CD4-positive, alpha-beta T cell treated with Interleukin-12 subunit alpha and Interleukin-12 subunit beta, for 1 hour (primary cell): ENCODE measurements at regions not wholly inside any gene's neighbourhood (a gene's known extent, or its start where the extent isn't known, plus 50 kb on each side); places are given as distances from the start of the nearest gene placed in this dataset.

Experiments used
- DNase-seq: peaks from one replicate; pipeline ENCODE4 v3.0.0-alpha.2; 2020

DNA sequence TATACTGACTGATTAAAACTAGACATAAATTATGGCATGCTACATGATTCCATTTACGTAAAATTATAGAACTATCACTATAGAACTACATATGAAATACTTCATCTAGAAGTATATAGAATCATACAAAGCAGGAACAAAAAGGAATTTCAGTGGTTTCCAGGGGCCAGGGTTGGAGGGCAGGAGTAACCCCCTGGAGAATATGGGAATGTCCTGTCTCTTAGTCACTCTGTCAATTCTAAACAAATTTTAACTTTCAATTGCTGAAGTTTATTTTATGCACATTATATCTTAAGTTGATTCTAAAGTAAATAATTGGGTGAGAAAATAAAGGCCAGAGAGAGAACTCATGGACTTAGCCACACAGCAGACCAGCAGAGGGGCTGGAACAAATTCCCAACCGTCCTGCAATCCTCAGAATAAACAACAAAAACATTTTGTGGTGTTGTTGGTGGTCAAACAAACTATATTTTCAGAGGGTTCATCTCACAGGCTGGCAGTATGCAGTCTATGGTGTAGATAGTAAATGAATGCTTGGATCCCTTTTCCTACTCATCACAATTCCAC, 476.9 kb upstream of the SLIT2 start:
- no peak for DNase-seq

DNA sequence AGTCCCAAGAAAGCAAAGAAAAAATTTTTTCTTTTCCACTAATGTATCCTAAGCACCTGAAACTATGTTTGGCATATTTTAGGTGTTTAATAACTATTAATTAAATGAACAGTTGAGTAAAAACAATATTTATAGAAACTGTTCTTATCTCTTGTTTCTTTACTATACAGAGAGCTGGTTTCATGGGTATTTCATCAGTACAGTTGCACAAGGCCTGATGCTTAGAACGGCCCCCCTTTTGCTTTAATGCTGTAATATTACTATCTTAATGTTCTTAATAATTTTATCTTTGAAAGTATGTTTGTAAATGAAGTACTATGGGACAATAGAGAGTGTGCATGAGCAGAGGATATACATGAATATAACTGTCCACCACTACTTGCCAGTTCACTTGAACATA, 479.1 kb upstream of the SLIT2 start:
- no peak for DNase-seq

DNA sequence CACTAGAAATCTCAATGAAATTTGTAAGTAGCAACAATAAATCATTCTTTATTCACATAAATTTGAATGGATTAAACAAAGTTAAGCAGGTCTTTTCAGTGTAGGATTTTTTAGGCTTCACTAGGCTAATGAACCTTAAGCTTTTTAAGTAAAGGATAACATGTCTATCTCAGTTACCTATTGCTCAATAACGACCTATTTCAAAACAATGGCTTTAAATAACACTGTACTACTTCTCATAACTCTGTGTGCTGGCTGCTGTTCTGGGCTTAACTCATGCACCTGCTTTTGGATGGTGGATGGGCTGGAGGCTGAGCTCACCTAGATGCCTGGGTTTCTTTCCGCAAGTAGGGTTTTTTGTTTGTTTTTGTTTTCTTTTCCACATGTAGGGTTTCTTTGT, 495.0 kb upstream of the SLIT2 start:
- DNase-seq, result no peak

DNA sequence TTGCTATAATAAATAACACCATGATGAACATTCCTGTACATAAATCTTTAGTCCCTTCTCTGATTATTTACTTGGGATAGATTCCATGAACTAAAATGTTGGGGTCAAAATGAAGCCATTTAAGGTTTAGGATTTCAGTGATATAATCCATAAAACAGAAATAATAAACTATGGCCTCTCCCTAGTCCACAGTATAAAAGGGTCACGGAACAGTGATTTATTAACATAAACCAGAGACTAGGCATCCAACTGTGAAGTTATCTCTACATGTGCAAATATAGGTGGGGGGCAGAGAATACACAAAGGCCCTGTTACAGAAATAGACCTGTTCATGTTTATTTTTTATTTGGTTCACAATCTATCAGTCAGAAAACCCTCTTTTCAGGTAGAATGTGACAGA, 499.1 kb upstream of the SLIT2 start:
- DNase-seq, result no peak

DNA sequence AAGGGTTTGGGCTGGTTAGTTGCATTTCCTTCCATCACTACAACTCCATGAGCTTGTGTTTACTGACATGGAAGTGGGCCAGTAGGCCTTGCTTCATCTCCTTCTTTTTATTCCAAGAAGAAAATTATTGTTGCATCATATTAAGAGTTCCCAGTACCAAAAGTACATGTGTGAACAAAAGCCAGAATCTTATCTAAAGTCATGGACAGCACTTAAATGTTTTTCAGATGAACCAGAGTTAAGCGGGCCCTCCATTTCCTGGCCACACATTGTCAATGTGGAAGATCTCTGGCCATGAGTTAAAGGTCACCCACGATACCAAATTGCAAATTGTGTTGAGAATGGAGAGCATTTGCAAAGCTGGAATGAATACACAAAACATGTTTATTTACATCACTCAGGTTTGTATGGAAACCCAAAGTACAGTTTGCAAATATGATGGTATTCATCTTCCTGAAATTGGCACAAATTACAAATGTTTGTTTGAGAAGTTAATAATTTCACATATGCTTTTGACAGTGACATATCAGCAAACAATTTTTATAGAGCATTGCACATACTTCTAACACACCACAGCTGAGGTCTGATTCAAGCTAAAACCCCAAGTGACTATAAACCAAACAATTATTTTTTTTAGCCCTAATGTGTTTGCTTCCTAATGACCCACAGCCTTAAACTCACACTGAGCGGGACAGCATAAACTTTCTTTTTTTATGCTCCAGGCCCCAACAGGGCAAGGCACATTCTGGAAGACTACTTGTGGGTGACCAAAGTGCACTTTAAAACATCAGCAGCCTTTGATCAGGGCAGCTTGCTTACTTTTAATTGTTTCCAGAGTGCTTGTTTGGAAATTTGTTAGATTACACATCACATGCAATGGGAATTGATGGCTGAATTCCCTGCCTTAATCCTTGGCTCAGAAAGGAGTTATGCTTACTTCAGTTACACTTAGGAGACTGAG, 502.9 kb upstream of the SLIT2 start:
- DNase-seq, result no peak

DNA sequence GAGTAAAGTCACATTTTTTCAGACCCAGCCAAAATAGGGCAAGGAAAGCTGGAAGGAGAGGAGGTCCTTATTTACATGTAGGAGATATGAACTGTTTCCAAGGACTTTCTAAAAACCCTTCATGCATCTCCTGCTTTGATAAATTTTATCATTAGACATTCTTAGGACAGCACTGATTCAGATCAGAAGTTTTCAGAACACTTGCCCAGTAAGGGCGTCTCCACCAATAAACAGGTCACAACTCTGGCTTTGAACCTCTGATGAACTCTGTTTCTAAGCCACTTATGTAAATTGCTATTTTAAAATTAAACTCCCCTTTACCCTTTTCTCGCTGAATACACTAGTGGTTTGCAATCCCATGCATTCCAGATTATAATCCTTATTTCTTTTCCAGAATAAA, 505.3 kb upstream of the SLIT2 start:
- no peak for DNase-seq

DNA sequence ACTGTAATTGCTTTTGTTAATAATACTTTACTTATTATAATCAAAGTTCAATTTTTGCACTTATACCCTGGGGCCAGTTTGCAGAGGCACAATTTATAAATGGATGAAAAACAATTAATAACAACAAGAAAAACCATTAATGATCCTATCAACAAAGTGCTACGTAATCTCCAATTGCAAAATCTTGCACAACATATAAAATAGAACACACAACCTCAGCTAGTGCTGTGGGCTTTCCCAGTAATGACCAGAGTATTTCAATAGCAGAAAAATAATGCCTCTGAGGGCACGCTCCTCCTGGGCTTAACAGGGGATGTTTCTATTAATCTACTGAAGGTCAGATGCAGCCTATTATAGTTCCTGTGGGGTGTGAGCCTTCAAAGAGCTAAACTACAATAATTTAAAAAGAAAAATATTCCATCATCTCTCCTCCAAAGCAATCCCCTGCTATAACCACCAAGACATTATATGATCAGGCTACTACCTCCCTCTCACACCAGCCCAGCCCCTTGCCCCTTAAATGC, 508.5 kb upstream of the SLIT2 start:
- no peak for DNase-seq

DNA sequence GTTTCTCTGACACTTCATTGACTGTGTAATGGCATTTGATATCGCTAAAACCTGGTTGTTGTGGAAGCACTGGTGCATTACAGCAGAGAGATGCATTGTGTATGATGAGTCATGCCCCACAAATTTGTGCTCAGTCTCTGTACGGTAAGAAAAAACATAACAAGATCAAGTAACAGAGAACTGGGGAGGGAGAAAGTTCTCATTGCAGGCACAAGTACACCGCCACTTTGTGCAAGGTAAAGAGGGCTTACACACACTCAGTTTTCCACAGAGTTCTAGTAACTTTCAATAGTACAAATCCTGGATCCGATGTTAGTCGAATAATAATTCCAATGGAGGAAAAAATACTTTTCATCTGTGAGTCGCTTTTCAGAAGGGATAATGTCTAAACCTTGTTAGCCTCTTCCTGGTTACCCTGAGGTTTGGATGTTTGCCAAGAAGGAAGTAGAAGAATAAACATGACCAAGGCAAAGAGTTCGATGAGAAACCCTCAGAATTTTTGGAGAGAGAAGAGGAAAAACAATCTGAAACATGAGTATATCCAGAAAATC, 512.5 kb upstream of the SLIT2 start:
- DNase-seq, result no peak

DNA sequence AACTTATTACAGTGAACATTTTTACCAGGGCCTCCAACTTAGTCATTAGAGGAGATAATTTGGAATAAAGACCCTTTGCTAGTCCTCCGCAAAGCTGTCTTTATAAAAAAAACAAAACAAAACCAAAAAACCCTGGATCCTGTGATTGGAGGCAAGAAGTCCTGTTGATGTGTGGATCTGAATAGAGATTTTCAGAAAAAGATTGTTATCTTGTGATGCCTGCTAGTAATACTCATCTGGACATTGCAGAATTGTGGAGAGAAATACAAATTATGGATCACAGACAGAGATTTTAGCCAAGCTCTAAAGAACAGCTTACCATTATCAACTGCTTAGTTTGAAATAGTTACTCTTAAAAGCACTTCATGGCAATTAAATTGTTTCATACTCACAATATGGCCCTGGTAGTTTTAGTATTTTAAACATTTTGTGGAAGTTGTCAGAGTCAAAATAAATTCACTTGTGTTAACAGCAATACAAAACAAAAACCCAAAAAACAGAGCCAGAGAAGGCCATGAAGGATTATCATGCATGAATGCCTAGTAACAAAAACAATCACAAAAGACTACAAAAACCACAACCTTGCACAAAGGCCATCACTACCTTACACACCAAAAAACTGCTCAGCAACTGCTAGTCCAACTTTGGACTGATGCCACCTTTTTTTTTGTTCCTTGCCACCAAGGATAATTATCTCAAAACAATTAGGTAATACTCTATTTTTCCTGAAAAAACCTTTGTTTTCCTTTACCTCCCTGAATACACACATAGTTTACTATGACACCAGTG, 514.5 kb upstream of the SLIT2 start:
- no peak for DNase-seq

DNA sequence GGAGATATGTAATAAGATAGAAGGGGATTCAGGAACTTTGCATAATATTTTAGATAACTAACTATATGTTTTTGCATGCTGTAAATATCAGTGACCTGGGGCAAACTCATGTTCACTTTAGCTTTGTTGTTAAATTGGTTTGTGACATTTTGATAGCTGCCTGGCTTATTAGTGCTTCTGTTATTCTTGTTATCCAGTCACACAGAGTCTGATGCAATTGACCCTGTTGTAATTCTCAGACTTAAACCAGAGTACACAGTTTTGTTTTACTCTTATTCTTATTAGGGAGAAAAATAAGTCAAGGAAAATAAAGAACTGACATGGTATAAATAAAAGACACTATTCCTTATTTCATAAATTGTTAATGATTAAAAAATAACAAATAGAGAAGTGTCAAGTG, 516.7 kb upstream of the SLIT2 start:
- no peak for DNase-seq

DNA sequence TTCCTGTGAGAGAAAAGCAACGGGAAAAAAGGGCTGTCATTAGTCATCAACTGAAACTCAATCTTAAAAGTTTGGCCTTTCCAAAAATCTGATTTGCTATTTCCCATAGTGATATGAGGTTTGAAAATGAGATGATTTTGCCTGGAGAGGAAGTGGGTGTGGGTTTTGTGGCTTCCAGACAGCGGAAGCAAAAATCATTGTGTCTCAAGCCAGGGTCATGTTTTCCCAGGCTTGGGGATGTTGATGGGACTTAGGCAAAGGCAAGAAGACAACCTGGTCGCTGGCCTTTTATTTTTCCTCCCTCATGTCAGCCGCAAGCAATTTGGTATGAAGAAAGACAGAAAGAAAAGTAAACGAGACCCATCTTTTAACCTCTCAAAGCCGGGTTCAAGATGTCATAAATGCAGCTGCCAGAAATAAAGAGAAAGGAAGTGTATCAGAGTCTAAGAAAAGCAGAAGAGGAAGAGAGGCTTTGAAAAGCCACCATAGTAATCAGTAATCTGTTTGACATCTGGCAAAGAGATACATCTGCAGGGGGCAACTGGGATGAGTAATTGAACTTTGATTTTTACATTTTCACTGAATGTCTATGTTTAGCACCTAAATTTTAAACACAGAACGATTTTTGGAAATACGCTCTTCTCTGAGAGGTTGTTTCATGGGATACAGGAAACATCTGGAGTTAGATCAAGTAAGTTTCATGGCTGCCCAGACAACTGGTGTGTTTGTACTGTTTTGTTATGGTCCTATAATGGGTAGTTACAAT, 521.6 kb upstream of the SLIT2 start:
- DNase-seq, result no peak

DNA sequence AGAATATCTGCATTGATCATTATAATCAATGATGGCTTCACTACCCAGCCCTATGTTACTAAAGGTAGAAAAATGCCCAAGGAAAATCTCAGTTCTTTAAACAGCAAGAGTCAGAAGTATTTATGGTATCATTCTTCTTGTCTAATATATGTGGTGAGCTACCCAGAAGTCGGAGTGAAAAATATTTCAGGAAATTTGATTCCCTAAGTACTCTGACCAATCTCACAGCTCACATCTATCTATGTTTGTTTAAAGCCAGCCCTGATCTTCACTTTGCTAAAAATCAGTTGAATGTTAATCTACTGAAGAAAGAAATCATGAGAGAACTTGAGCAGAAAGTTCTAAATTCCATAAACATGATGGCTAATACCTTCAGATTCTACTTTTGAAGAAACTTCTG, 522.9 kb upstream of the SLIT2 start:
- DNase-seq, result no peak

DNA sequence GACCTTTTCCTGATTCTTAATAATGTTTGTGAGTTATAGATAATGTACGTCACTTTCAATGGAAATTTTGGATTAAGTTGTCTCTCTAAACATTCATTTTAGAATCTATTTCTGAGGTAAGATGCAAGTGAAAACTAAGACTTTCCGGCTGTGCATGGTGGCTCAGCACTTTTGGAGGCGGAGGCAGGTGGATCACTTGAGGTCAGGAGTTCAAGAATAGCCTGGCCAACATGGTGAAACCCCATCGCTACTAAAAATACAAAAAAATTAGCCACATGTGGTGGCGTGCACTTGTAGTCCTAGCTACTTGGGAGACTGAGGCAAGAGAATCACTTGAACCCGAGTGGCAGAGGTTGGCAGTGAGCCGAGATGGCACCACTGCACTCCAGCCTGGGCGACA, 524.6 kb upstream of the SLIT2 start:
- DNase-seq, result no peak

DNA sequence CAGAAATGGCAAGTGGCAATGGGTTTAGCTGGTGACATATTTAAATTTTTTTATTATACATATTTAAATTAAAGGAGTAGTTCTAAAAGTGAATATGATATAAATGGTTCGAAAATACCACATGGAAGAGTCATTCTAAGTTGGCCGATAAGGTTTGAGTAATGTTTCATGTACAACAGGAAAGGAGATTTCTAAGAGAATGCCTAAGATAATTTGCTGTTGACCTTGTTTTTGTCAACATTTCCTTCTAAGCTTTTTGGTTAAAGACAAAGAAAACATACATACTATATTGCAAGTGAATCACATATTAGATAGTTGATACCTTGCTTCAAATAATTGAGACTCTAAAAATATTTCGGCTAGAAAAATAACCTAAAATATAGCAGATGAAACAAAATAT, 526.6 kb upstream of the SLIT2 start:
- no peak for DNase-seq

DNA sequence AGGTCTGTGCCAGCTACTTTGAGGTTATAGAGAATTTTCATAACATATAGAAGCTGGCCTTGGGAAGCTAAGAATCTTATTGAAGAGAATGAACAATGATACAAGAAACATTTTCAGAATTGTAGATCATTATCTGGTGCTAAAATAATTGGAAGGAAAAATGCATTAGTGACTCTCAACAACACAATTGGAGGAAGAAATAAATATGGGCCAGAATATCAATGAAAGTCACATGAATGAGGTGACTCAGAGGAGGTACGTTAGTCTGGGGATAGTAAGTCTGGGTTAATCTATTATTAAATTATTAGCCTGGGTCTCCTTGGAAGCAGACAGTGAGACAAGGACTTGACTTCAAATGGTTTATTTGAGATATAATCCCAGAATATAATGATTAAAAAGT, 529.3 kb upstream of the SLIT2 start:
- no peak for DNase-seq

DNA sequence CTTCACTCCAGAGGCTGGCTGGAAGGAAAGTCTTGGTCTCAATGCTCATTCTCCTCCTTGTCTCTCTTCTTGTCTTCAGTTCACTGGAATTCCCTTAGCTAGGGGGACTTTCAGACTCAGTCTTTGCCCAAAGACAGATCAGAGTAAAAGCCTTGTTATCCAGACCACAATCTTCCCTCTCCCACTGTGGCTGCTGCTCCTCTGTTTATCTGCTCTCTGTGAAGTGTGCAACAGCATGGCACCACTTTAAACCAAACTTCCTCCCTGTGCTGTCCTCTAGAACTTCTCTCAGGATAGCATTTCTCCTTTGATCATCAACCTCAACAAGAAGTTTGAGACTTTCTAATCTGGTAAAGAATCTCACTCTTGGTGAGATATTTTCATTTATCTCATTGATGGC, 530.1 kb upstream of the SLIT2 start:
- no peak for DNase-seq

DNA sequence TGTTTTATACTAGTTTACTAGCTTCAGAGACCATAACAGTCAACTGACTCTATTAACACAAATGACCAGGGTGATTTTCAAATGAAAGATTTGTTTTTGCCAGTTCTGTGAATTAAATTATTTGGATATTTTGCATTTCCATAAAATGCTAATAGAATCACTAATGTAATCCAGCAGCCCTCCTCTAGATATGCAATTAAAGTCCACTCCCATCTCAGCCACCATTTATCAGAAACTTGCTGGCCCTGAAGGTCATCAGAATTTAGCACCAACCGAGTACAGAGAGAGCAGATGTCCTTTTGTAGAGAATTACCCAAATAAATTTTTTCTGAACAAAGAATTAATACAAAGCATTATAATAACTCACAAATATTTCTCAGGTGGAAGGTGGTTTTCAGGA, 531.1 kb upstream of the SLIT2 start:
- no peak for DNase-seq

DNA sequence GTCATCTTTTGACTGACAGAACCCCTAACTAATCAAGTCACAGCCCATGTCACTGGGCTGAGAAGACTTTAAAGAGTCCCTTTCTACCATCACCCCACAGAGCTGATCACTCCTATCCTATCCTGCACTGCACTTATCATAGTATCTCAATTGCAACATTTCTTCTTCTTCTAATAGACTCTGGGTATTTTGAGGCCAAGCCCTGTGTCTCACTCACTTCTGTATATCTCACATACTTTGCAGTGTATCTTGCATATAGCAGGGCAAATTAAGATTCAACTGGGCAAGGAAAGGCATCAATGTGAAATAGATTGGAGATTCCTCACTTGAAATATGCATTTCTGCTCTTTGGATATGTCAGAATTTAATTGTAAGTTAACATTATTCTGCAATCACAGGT, 531.5 kb upstream of the SLIT2 start:
- DNase-seq, result no peak

DNA sequence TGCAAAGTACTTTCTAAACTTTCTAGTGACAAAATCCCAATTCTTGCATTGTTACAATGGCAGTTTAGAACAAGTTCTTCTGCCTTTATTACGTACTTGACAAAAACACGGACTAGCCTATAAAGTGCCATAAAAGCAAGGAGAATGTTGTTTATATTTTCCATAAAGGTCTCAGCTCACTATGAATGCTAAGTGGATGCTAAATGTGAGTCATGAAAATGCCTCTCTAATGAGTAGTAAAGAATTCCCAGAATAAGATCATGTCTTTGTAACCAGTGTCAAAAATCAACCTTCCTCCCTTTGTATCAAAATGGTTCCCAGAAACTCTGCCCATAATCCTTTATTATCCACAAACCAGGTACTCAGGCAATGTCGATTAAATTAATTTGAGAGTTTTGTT, 539.8 kb upstream of the SLIT2 start:
- DNase-seq, result no peak

DNA sequence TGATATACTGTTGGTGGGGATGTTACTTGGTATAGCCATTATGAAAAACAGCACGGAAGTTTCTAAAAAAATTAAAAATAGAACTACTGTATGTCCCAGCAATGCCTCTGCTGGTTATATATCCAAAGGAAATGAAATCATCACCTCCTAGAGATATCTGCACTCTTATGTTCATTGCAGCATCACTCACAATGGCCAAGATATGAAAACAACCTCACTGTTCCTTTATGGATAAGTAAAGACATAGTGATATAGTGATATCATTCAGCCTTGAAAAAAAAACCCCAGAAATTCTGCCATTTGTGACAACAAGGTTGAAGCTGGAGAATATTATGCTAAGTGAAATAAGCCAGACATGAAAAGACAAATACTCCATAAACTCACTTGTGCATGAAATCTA, 543.8 kb upstream of the SLIT2 start:
- DNase-seq, result no peak

DNA sequence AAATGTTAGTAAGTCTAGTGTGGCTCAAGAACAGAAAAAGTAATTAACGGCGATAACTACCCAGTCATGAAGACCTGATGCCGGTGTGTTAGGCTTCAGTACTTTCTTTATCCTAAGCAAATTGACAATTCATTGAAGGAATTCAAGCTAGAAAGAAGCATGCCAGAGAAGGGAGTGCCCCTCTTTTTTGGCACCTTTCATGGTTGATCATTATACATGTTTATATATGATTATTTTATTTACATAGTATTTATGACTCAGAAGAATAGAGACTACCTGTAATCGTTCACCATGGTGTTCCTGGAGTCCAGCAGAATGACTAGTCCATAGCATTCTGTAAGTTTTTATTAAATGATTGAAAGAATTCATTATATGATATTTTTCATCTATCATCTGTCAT, 548.3 kb upstream of the SLIT2 start:
- DNase-seq, result no peak

DNA sequence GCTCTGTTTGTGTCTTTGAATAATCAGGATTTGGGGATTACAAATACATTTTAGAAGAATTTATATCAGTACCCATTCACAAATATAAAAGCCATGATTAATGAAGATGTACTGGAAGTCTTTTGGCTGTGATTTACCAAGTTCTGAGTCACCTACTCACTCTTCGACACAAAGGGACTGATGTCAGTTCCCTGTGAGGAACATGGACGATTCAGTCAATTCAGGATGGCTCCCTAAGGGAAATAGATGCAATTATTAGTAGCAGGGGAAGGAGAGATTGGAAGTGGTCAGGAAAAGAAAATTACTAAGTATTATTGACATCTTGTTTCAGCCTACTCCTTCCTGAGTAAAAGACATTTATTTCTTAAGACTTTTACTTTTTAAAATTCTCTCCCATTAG, 550.7 kb upstream of the SLIT2 start:
- DNase-seq, result no peak

DNA sequence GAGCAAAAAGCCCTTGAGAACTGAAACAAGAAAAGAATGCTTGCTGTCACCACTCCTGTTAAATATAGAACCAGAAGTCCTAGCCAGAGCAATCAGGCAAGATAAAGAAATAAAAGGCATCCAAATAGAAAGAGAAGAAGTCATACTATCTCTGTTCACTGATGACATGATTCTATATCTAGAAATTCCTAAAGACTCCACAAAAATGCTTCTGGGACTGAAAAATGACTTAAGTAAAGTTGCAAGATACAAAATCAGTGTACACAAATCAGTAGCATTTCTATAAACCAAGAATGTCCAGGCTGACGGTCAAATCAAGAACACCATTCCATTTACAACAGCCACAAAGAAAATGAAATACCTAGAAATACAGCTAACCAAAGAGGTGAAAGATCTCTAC, 552.7 kb upstream of the SLIT2 start:
- no peak for DNase-seq
